ENCODE measurements at regions not wholly inside any gene's neighbourhood (a gene's known extent, or its start where the extent isn't known, plus 50 kb on each side); places are given as distances from the start of the nearest gene placed in this dataset.
"Not testable (repeated sequence)": the region's sequence is repeated elsewhere in the genome, so short reads cannot be mapped to it uniquely, and the experiment has no call there.

- no peak for TF ChIP-seq CTCF (IDR thresholded peaks at IDR 0.05; ENCODE audit: insufficient read depth, low read length, poor library complexity, severe bottlenecking)
- no peaks in the 10 kb centered on the region for H3K36me3 ChIP-seq (ENCODE audit: control insufficient read depth, insufficient read depth, low read length)
- no peaks in the 10 kb centered on the region for H3K27me3 ChIP-seq (ENCODE audit: control insufficient read depth, insufficient read depth, low read length)
- no peak overlapping the region for H3K4me3 ChIP-seq (ENCODE audit: low read depth, low read length)
- DNase-seq (ENCODE audit: low read depth) = no peak
Measured at GRCh38 chr3:153370680-153371079, 208.7 kb downstream of the RAP2B start.

GRCh38 chr3:153372326-153372725, 210.3 kb downstream of the RAP2B start:
- no peak overlapping the region for H3K4me3 ChIP-seq (ENCODE audit: low read depth, low read length)
- H3K36me3 ChIP-seq (ENCODE audit: control insufficient read depth, insufficient read depth, low read length) = no peaks in the 10 kb centered on the region
- no peak for DNase-seq (ENCODE audit: low read depth)
- TF ChIP-seq CTCF (IDR thresholded peaks at IDR 0.05; ENCODE audit: insufficient read depth, low read length, poor library complexity, severe bottlenecking) = no peak
- no peaks in the 10 kb centered on the region for H3K27me3 ChIP-seq (ENCODE audit: control insufficient read depth, insufficient read depth, low read length)

GRCh38 chr3:153373606-153374005, 211.6 kb downstream of the RAP2B start:
- Histone ChIP-seq H3K27me3 (ENCODE audit: control insufficient read depth, insufficient read depth, low read length) (no peaks in the 10 kb centered on the region), H3K4me3 (ENCODE audit: low read depth, low read length) (no peak overlapping the region), H3K36me3 (ENCODE audit: control insufficient read depth, insufficient read depth, low read length) (no peaks in the 10 kb centered on the region)
- TF ChIP-seq CTCF (IDR thresholded peaks at IDR 0.05; ENCODE audit: insufficient read depth, low read length, poor library complexity, severe bottlenecking) = no peak
- DNase-seq (ENCODE audit: low read depth) = no peak

- H3K27me3 ChIP-seq (ENCODE audit: control insufficient read depth, insufficient read depth, low read length); H3K36me3 ChIP-seq (ENCODE audit: control insufficient read depth, insufficient read depth, low read length); DNase-seq (ENCODE audit: low read depth); H3K4me3 ChIP-seq (ENCODE audit: low read depth, low read length): not testable (repeated sequence)
Measured at GRCh38 chr3:153378366-153378765, 216.3 kb downstream of the RAP2B start.

GRCh38 chr3:153379516-153379915, 217.5 kb downstream of the RAP2B start:
- TF ChIP-seq CTCF (IDR thresholded peaks at IDR 0.05; ENCODE audit: insufficient read depth, low read length, poor library complexity, severe bottlenecking) = no peak
- no peak for DNase-seq (ENCODE audit: low read depth)
- Histone ChIP-seq H3K27me3 (ENCODE audit: control insufficient read depth, insufficient read depth, low read length) (no peaks in the 10 kb centered on the region), H3K4me3 (ENCODE audit: low read depth, low read length) (no peak overlapping the region), H3K36me3 (ENCODE audit: control insufficient read depth, insufficient read depth, low read length) (no peaks in the 10 kb centered on the region)

- no peak for TF ChIP-seq CTCF (IDR thresholded peaks at IDR 0.05; ENCODE audit: insufficient read depth, low read length, poor library complexity, severe bottlenecking)
Measured at GRCh38 chr3:153385343-153385742, 223.3 kb downstream of the RAP2B start.

More at GRCh38 chr3:153385343-153385742, 223.3 kb downstream of the RAP2B start:
- DNase-seq (ENCODE audit: low read depth) = no peak
- Histone ChIP-seq H3K36me3 (ENCODE audit: control insufficient read depth, insufficient read depth, low read length) (no peaks in the 10 kb centered on the region), H3K27me3 (ENCODE audit: control insufficient read depth, insufficient read depth, low read length) (no peaks in the 10 kb centered on the region), H3K4me3 (ENCODE audit: low read depth, low read length) (no peak overlapping the region)

Data from kidney epithelial cell (primary cell).